ENCODE measurements at regions not wholly inside any gene's neighbourhood (a gene's known extent, or its start where the extent isn't known, plus 50 kb on each side); places are given as distances from the start of the nearest gene placed in this dataset.

DNA sequence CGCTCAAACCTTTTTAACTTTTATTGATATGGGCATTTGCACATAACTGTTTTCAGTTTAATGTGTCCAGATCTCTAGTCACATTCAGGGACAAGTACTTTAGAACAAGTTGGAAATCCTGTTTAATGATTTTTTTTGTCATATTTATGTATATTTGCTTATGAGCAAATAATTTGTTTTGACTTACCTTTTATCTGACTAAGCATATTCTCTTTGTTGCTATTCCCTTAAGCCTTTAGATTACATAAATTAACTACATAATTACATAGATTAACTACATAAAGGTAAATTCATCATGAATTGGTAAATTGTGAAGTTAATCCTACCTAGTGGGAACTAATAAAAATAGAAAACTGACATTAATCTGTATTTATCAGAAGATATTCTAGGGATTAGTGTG, 523.5 kb upstream of the MAN1A1 start:
- TF ChIP-seq, protein P1, sequence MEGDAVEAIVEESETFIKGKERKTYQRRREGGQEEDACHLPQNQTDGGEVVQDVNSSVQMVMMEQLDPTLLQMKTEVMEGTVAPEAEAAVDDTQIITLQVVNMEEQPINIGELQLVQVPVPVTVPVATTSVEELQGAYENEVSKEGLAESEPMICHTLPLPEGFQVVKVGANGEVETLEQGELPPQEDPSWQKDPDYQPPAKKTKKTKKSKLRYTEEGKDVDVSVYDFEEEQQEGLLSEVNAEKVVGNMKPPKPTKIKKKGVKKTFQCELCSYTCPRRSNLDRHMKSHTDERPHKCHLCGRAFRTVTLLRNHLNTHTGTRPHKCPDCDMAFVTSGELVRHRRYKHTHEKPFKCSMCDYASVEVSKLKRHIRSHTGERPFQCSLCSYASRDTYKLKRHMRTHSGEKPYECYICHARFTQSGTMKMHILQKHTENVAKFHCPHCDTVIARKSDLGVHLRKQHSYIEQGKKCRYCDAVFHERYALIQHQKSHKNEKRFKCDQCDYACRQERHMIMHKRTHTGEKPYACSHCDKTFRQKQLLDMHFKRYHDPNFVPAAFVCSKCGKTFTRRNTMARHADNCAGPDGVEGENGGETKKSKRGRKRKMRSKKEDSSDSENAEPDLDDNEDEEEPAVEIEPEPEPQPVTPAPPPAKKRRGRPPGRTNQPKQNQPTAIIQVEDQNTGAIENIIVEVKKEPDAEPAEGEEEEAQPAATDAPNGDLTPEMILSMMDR (IDR thresholded peaks at IDR 0.05): no peak
- TF ChIP-seq POLR2A (IDR thresholded peaks at IDR 0.05): no peak
- TF ChIP-seq POLR2AphosphoS5 (IDR thresholded peaks at IDR 0.05): no peak

All from gastroesophageal sphincter (tissue), 3 donors.